ENCODE measurements at regions not wholly inside any gene's neighbourhood (a gene's known extent, or its start where the extent isn't known, plus 50 kb on each side); places are given as distances from the start of the nearest gene placed in this dataset.

GRCh38 chr5:143674469-143674786 lies 137.5 kb upstream of the HMHB1 start:
- TF ChIP-seq POLR2A (IDR thresholded peaks at IDR 0.05; ENCODE audit: low read depth, low read length), result no peak
- FAIRE-seq, result no peak
- DNase-seq (ENCODE audit: insufficient read length, low spot score), result no peak

- TF ChIP-seq POLR2A (IDR thresholded peaks at IDR 0.05; ENCODE audit: low read depth, low read length), result no peak
- DNase-seq (ENCODE audit: insufficient read length, low spot score), result no peak
- FAIRE-seq, result no peak
Measured at GRCh38 chr5:143673676-143674468, 138.1 kb upstream of the HMHB1 start.

GRCh38 chr5:143672806-143673205 lies 139.2 kb upstream of the HMHB1 start:
- FAIRE-seq, result no peak
- TF ChIP-seq POLR2A (IDR thresholded peaks at IDR 0.05; ENCODE audit: low read depth, low read length), result no peak
- no peak for DNase-seq (ENCODE audit: insufficient read length, low spot score)

DNA sequence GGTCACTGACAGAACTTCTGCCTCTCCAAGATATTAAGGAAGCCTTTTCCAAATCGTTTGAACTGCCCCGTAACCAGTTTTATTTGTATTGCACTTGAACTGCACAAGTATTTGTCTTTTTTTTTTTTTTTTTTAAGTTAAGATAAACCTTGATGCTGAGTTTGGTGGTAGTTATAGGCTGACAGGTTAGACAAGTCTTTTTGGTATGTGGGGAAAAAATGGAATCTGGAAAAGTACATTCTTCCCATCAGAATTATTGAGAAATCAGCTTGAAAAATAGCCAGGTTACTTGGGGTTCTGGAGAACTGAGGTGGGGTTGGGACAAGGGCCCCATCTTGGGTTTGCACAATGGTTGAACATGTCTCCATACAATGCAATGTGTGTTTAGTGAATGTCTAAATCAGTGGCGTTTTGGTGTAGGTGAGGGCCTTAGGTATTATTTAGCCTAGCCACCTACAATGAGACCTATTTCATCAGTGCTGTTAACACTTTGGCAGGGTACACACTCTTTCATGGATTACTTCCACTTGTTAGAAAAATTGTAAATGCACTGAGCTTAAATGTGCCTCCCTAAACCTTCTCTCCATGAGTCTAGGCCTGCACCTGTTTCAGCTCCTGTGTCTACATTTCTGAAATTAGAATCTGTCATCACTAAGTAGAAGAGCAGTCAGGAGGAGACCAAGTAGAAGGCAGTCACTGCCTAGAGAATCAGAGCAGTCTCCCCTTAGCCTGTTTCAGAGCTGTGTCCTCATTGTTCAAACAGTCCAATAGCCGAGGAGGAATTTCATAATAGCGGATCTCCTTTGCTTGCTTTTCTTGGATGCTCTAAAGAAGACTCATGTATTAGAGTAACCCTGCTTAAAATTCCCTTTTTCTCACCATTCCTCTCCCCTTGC lies 140.0 kb upstream of the HMHB1 start:
- TF ChIP-seq POLR2A (IDR thresholded peaks at IDR 0.05; ENCODE audit: low read depth, low read length), result no peak
- FAIRE-seq, result no peak
- no peak for DNase-seq (ENCODE audit: insufficient read length, low spot score)

DNA sequence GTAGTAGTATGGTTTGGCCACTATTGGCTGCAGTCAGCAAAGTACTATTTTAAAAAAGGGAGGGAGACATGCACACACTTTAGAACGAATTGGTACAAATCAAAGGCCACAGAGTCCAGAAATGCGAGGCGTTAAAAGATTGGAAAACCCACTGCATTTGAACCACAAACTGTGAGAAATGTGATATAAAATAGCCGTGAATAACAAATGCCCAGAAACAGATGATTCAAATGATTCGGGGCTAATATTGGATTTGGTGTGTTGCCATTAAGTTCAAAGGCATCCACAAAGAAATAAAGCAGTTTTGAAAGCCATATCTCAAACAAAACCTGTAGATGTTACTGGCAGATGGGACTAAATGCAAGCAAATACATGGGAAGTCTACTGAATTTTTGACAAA lies 140.9 kb upstream of the HMHB1 start:
- TF ChIP-seq POLR2A (IDR thresholded peaks at IDR 0.05; ENCODE audit: low read depth, low read length), result no peak
- FAIRE-seq, result no peak
- DNase-seq (ENCODE audit: insufficient read length, low spot score), result no peak

- FAIRE-seq (no peak), DNase-seq (ENCODE audit: insufficient read length, low spot score) (no peak)
- no peak for TF ChIP-seq POLR2A (IDR thresholded peaks at IDR 0.05; ENCODE audit: low read depth, low read length)
Measured at GRCh38 chr5:143665866-143666265, 146.1 kb upstream of the HMHB1 start.

- FAIRE-seq (no peak), DNase-seq (ENCODE audit: insufficient read length, low spot score) (no peak)
- no peak for TF ChIP-seq POLR2A (IDR thresholded peaks at IDR 0.05; ENCODE audit: low read depth, low read length)
Measured at GRCh38 chr5:143664623-143665022, 147.3 kb upstream of the HMHB1 start.

DNA sequence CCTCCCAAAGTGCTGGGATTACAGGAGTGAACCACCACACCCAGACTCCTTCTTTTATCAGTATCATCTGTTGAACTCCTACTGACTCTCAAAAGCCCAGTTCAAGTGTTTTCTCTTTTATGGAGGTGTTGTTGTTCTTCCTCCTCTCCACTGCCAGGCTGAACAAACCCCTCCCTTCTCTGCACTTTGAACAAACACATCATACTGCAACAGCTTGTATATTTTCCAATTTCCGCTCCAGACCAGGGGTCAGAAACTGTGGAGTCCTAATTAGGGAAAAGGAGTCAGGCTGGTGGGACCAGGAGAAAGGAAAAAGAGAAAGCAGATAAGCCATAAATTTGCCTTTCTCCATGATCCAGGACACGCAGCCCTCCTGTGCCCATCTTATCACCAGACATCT lies 148.1 kb upstream of the HMHB1 start:
- no peak for DNase-seq (ENCODE audit: insufficient read length, low spot score)
- no peak for FAIRE-seq
- TF ChIP-seq POLR2A (IDR thresholded peaks at IDR 0.05; ENCODE audit: low read depth, low read length), result no peak

GRCh38 chr5:143662020-143662419 lies 149.9 kb upstream of the HMHB1 start:
- FAIRE-seq (no peak), DNase-seq (ENCODE audit: insufficient read length, low spot score) (no peak)
- TF ChIP-seq POLR2A (IDR thresholded peaks at IDR 0.05; ENCODE audit: low read depth, low read length), result no peak

GRCh38 chr5:143660625-143661024 lies 151.3 kb upstream of the HMHB1 start:
- TF ChIP-seq POLR2A (IDR thresholded peaks at IDR 0.05; ENCODE audit: low read depth, low read length), result no peak
- FAIRE-seq (no peak), DNase-seq (ENCODE audit: insufficient read length, low spot score) (no peak)

DNA sequence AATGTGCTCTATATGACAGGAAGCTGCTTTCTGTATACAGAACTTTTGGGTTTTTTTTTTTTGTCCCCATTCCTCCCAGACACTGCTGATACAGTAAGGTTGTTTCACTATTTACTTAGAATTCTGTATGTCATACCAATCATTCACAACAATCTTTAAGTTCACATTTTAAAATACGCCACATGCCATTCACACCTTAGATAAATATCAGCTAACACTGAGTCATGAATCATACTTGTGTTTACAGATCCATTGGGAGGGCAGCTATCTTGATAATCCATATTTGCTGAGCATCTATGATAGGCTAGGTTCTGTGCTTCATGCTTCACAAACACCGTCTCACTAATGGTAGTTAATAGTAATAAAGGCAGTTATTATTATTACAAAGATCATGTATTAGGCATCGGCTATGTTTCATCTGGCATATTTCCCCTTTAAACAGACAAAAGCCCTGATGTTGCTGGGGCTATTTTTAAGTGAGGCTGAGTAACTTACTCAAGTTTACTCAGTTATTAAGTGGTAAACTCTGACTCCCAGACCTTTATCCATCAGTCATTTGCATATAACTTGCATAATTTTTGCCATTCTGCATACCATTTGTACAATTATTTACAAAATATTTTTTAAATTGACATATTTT lies 152.2 kb upstream of the HMHB1 start:
- DNase-seq (ENCODE audit: insufficient read length, low spot score) (no peak), FAIRE-seq (no peak)
- no peak for TF ChIP-seq POLR2A (IDR thresholded peaks at IDR 0.05; ENCODE audit: low read depth, low read length)

- DNase-seq (ENCODE audit: insufficient read length, low spot score) (no peak), FAIRE-seq (no peak)
- no peak for TF ChIP-seq POLR2A (IDR thresholded peaks at IDR 0.05; ENCODE audit: low read depth, low read length)
Measured at GRCh38 chr5:143658956-143659355, 153.0 kb upstream of the HMHB1 start.

GRCh38 chr5:143657647-143658285 lies 154.2 kb upstream of the HMHB1 start:
- TF ChIP-seq POLR2A (IDR thresholded peaks at IDR 0.05; ENCODE audit: low read depth, low read length), result no peak
- FAIRE-seq, result no peak
- DNase-seq (ENCODE audit: insufficient read length, low spot score), result no peak

GRCh38 chr5:143653766-143654282 lies 158.1 kb upstream of the HMHB1 start:
- no peak for FAIRE-seq
- DNase-seq (ENCODE audit: insufficient read length, low spot score), result no peak
- no peak for TF ChIP-seq POLR2A (IDR thresholded peaks at IDR 0.05; ENCODE audit: low read depth, low read length)
